Kidney epithelial cell (primary cell): ENCODE measurements at regions not wholly inside any gene's neighbourhood (a gene's known extent, or its start where the extent isn't known, plus 50 kb on each side); places are given as distances from the start of the nearest gene placed in this dataset.

ENCODE experiments used
- DNase-seq: peaks from one replicate; pipeline ENCODE4 v3.0.0-alpha.2; 2010; ENCODE audit warnings: low read depth
- H3K27me3 ChIP-seq: 2 replicates; pipeline ENCODE4 v1.6.0; 2011; ENCODE audit warnings: low read length; ENCODE audit not compliant: control insufficient read depth, insufficient read depth
- H3K36me3 ChIP-seq: 2 replicates; pipeline ENCODE4 v1.5.1; 2011; ENCODE audit warnings: low read length; ENCODE audit not compliant: control insufficient read depth, insufficient read depth
- H3K4me3 ChIP-seq: 2 replicates; pipeline ENCODE4 v1.5.1; 2011; ENCODE audit warnings: low read depth, mild to moderate bottlenecking, control low read depth, low read length
- CTCF ChIP-seq: IDR thresholded peaks from 2 replicates; pipeline ENCODE4 v1.5.1; 2011; ENCODE audit warnings: mild to moderate bottlenecking, moderate library complexity, low read length, control low read depth, inconsistent platforms; ENCODE audit not compliant: insufficient read depth, poor library complexity, severe bottlenecking

- no peak for DNase-seq
- no peaks in the 10 kb centered on the region for H3K36me3 ChIP-seq
- H3K27me3 ChIP-seq = no peaks in the 10 kb centered on the region
- no peak for TF ChIP-seq CTCF
- H3K4me3 ChIP-seq = no peak overlapping the region
Observed at GRCh38 chr21:38937286-38937790, 131.6 kb downstream of the ETS2 start.

- Histone ChIP-seq H3K27me3 (no peaks in the 10 kb centered on the region), H3K36me3 (no peaks in the 10 kb centered on the region), H3K4me3 (no peak overlapping the region)
- DNase-seq = no peak
- no peak for TF ChIP-seq CTCF
Observed at GRCh38 chr21:38936240-38936639, 130.5 kb downstream of the ETS2 start.

DNA sequence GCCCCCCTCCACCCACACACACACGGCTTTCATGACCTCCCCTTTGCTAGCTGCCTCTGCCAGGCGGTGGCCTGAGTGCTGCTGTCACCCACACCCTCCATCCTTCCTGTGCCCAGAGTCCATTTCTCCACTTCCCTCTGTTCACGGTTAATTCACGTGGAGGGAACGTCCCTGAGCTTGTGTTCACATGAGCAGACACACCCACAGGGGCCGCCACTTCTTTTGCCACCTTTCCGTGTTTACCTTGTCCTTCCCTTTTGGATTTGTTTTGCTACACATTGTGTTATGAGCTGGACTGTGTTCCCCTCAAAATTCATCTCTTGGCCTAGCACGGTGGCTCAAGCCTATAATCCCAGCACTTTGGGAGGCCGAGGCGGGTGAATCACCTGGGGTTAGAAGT lies 128.0 kb downstream of the ETS2 start:
- no peak for TF ChIP-seq CTCF
- Histone ChIP-seq H3K36me3 (no peaks in the 10 kb centered on the region), H3K27me3 (no peaks in the 10 kb centered on the region), H3K4me3 (no peak overlapping the region)
- DNase-seq = no peak

DNA sequence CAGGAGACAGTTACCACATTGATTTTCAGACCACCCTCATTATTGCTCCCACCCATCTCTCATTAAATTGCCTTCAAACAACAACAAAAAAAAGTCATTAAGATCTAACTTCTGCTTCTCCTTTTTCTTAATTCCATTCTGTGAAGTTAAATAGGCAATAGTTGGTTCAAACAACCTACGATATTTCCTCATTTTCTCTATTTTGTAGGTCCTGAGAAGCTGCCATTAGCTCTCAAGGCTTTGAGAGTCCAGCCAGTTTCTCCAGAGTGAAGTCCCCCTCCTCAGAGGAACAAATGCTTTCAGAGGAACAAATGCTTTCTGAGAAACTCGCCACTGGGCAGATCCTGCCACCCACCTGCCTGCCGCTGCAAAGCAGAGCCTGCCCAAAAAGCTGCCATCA lies 125.6 kb downstream of the ETS2 start:
- no peaks in the 10 kb centered on the region for H3K27me3 ChIP-seq
- no peak for DNase-seq
- no peak for TF ChIP-seq CTCF
- H3K36me3 ChIP-seq = no peaks in the 10 kb centered on the region
- no peak overlapping the region for H3K4me3 ChIP-seq

GRCh38 chr21:38930853-38931252 lies 125.1 kb downstream of the ETS2 start:
- no peak for TF ChIP-seq CTCF
- no peaks in the 10 kb centered on the region for H3K27me3 ChIP-seq
- no peak overlapping the region for H3K4me3 ChIP-seq
- no peak for DNase-seq
- no peaks in the 10 kb centered on the region for H3K36me3 ChIP-seq

DNA sequence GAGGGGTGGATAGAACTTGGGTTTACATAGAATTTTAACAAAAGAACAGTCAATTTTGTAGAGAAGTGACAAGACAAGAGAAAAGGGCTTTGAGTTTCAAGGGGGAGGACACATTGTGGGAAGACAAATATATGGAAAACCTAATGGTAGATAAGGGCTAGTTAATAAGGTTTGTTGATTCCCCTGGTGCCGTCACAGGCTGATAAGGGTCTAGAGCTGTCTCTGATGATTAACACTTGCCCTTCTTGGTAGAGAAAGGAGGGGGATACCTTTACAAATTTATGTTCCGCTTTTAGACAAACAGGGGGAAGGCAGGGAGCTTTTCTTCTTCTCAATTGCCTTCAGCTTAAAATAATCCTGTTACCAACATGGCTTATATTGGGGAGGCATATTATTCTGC lies 124.3 kb downstream of the ETS2 start:
- no peak for TF ChIP-seq CTCF
- H3K36me3 ChIP-seq = no peaks in the 10 kb centered on the region

More for the DNA sequence above, 124.3 kb downstream of the ETS2 start:
- Histone ChIP-seq H3K27me3 (no peaks in the 10 kb centered on the region), H3K4me3 (no peak overlapping the region)
- no peak for DNase-seq
